SU-DHL-6 (cell line): ENCODE measurements at regions not wholly inside any gene's neighbourhood (a gene's known extent, or its start where the extent isn't known, plus 50 kb on each side); places are given as distances from the start of the nearest gene placed in this dataset.
"Not testable (repeated sequence)": the region's sequence is repeated elsewhere in the genome, so short reads cannot be mapped to it uniquely, and the experiment has no call there.

Experiments
- CTCF ChIP-seq: fragments of 200-600 bp; sonication (generic); IDR thresholded peaks from one replicate; pipeline ENCODE4 v1.5.1; 2017; ENCODE audit warnings: antibody characterized with exemption, mild to moderate bottlenecking, low read length, moderate library complexity; ENCODE audit not compliant: insufficient read depth, poor library complexity, severe bottlenecking
- EZH2phosphoT487 ChIP-seq: fragments of 200-600 bp; sonication (generic), shearing (Covaris generic); conservative IDR thresholded peaks from 2 replicates; pipeline ENCODE4 v1.6.1; 2018; ENCODE audit warnings: mild to moderate bottlenecking, antibody characterized with exemption, low read length, moderate library complexity, mixed read lengths

GRCh38 chr7:39863675-39864322 lies 86.3 kb upstream of the CDK13 start:
- TF ChIP-seq CTCF, EZH2phosphoT487: not testable (repeated sequence)
